DMS114 treated with DMSO at 0.1 percent for 48 hours (cell line): ENCODE measurements at regions not wholly inside any gene's neighbourhood (a gene's known extent, or its start where the extent isn't known, plus 50 kb on each side); places are given as distances from the start of the nearest gene placed in this dataset.

Experiments used
- DNase-seq: peaks from one replicate; lab custom pipeline; 2025; ENCODE audit not compliant: unreplicated experiment; lab: John Stamatoyannopoulos, UW

- no peak for DNase-seq
Observed at GRCh38 chr6:14647357-14647756, 529.8 kb downstream of the CD83 start.

DNA sequence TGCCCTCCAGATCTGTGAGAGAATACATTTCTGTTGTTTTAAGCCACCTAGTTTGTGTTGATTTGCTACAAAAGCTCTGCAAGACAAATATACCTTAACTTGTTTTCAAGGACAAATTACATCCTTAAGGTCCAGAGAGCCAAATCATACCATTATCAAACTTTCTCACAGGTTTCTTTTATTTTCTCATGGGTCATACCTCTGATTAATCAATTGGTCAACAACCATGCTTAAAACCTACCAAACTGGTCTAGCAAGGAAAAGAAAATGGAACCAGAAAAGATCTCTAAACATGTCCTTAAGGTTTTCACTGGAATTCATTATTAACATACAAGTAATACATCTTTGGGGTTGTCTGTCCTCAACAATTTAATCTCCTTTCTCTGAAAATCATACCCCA is 535.0 kb downstream of the CD83 start:
- no peak for DNase-seq

DNA sequence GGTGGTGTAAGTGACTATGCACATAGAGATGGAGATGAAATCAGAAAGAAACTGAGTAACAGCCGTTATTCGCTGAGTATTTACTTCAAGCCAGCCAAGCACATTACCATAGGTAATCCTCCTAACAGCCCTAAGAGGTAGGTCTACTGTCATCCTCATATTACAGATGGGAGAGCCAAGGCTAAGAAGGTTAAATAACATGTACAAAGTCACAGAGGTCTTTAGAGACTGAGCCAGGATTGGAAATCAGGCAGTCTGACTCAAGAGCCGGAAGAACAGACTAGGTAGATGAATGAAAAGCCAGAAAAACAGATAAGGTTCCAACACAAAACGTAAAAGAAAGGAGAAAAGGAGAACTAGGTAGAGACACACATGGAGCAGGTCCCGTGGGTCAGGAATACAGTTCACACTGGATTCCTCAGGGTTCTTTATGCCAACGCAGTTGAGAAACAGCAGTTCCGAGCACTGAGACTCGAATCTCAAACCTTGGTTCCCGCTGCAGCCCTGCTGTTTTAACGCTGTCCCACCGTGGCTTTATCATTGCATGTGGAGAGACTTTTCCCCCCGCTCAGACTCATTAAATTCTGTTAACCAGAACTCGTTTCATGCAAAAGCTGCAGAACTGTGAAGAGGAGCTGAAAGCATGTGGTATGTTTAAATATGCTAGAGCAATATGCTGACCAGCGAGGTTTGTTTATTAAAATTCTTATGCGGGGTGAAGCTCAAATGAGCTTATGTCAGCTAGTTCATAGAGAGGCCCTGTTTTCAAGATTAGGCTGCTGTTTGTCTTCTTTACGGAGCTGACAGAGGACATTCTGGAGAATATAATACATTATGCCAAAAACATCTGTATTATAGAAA is 537.9 kb downstream of the CD83 start:
- no peak for DNase-seq

DNA sequence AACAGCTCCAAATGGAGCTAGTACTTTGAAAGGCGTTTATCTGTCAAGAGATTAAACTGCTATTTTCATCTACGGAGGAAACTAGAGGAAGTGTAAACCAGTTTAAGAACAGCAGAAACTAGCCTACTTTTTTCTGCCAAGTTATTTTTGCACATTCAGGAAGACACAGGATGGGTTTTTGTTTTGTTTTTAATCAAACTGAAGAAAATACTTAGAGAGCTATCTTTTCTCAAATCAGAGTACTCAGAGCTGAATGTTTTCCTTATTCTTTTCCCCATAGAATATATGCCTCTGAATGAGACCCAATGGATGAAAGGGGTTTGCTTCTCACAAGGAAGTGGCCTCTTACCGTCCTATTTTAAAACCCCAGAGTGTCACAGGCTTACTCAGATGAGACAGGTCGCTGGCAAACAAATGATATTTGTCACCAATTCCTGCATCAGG is 538.5 kb downstream of the CD83 start:
- DNase-seq = no peak

GRCh38 chr6:14656649-14657048 is 539.1 kb downstream of the CD83 start:
- no peak for DNase-seq

- no peak for DNase-seq
Observed at GRCh38 chr6:14658030-14658429, 540.5 kb downstream of the CD83 start.

DNA sequence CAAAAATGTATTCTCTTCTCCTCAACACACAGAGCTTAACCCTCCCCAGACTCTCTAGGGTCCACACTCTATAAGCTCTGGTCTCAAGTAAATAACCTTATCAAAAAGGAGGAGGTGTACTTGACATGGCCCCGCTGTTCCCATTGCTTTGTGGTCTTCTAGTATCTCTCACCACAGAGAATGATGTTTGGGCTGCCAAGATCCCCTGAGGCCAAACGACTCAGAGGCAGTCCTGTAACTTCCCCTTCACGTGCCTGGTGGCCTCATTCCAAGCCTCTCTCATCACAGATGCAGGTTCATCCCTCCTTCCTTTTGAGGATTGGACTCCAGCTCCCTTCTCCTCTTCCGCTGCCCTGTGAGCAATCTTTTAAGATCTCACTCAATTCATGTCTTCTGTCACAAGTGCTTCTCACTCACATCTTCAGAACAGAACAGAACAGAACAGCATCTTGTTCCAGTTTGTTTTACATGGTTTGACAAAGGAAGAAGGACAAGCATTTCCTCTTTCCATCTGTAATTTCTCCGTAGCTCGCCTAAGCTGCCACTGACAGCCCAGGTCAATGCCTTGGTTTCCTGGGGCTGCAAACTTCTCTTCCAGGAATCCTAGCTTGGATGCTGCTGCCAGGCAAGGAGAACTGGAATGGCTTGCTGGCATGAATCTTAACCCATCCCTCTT is 541.5 kb downstream of the CD83 start:
- DNase-seq = no peak

- DNase-seq = no peak
Observed at GRCh38 chr6:14659841-14660240, 542.3 kb downstream of the CD83 start.

DNA sequence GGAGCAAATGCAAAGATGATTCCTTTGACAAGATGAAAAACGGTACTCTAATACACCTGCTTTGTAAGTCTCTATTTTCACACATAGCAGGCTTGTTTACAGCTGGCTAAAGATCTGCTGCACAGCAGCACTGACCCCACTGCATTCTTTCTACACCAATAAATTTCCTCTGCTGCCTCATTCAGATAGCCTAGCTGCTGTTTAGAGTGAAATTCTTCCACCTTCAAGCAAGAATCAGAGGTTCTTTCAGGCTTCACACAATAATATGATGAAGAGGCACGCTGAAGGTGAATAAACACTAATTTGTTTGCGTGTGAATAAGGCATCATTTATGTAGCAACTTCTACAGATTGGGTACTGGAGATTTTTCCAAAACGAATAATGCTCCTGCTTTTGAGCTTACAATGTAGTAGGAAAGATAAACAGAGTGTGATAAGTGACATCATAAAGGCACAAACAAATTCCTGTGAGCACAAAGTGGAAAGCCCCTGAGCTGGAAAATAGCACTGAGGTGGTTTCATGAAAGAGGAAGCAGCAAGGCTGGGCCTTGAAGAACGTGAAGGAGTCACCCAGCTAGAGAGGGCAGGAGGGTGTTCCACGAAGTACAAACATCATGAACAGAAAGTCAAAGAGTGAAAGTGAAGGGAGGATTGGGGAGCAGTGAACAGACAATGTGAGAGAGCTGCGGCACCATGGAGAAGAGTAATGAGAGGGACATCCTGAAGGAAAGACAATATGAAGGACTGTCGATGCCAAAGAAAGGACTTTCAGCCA is 543.4 kb downstream of the CD83 start:
- DNase-seq = no peak

DNA sequence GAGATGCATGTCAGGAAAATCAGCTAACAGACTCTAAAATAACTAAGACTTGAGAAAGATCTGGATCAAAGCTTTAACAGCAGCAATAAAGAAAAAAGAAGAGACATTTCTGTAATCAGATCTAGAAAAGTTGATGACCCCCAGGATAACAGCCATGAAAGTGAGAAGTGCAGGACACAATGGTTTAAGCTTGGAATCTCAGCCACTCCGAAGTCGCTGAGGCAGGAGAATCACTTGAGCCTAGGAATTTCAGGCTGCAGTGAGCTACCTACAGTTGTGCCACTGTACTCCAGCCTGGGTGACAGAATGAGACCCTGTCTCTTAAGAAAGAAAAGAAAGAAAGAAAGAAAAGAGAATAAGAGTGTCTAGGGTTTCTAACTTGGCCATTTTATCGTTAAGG is 544.1 kb downstream of the CD83 start:
- no peak for DNase-seq

- DNase-seq = no peak
Observed at GRCh38 chr6:14664112-14664601, 546.6 kb downstream of the CD83 start.

GRCh38 chr6:14664621-14665315 is 547.2 kb downstream of the CD83 start:
- DNase-seq = no peak

- DNase-seq = no peak
Observed at GRCh38 chr6:14665827-14666724, 548.5 kb downstream of the CD83 start.

GRCh38 chr6:14670806-14671205 is 553.2 kb downstream of the CD83 start:
- DNase-seq = no peak

- DNase-seq = no peak
Observed at GRCh38 chr6:14671261-14671681, 553.7 kb downstream of the CD83 start.

DNA sequence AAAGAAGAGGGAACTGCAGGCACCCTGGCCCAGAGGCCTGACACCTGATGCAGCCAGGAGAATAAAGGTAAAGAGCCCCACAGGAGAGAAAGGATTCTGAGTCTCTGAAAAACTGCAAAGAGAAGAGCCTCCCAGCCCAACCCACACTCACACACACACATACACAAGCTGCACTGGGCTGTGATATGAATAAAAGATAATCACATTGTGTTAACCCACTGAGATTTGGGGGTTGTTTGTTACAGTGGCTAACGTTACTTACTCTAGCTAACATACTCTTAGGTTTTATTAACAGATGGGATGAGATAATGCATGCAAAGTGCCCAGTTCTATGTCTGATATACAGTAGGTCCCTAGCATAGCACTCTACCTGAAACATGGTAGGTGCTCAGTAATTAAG is 554.4 kb downstream of the CD83 start:
- DNase-seq = no peak

DNA sequence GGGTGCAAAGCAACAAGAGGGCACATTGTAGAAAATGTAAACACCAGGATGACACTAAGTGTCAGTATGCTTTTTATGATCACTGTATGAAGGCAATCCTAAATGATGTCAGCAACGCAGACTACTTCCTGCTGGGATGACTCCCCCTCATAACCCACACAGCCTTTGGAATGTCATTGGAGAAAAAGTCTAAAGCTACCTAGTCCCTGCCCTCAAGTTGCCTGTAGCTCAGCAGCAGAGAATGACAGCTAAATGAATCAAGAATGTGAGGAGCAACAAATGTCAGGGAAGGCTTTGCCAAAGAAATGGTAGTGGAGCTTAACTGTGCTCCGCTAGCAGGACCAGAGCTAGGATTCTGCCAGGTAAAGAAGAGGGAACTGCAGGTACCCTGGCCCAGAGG is 555.6 kb downstream of the CD83 start:
- DNase-seq = no peak

- DNase-seq = no peak
Observed at GRCh38 chr6:14674458-14674857, 556.9 kb downstream of the CD83 start.

- DNase-seq = no peak
Observed at GRCh38 chr6:14674867-14675648, 557.5 kb downstream of the CD83 start.
